NCI-H1436 treated with DMSO at 0.1 percent for 48 hours (cell line): ENCODE measurements at regions not wholly inside any gene's neighbourhood (a gene's known extent, or its start where the extent isn't known, plus 50 kb on each side); places are given as distances from the start of the nearest gene placed in this dataset.
"Not testable (repeated sequence)": the region's sequence is repeated elsewhere in the genome, so short reads cannot be mapped to it uniquely, and the experiment has no call there.

Source experiments
- DNase-seq: peaks from one replicate; lab custom pipeline; 2025; lab: John Stamatoyannopoulos, UW

DNA sequence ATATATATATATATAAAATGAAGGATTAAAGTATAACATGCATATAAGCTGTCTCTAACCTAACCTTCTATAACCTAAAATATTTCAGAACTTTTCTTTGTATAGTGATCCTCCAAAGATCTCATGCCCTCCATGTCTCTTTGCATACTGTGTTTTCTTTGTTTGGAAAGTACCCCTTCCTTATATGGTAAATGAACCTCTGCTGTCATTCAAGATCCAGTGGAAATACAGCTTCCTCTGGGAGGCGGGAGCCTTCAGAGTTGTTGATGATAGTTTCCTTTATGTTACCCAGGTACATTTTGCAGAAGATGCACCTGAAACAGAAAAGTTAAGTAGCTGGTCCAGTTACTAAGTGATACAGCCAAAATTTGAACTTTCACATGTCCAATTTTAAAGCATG is 233.3 kb upstream of the FOXP2 start:
- DNase-seq = no peak

DNA sequence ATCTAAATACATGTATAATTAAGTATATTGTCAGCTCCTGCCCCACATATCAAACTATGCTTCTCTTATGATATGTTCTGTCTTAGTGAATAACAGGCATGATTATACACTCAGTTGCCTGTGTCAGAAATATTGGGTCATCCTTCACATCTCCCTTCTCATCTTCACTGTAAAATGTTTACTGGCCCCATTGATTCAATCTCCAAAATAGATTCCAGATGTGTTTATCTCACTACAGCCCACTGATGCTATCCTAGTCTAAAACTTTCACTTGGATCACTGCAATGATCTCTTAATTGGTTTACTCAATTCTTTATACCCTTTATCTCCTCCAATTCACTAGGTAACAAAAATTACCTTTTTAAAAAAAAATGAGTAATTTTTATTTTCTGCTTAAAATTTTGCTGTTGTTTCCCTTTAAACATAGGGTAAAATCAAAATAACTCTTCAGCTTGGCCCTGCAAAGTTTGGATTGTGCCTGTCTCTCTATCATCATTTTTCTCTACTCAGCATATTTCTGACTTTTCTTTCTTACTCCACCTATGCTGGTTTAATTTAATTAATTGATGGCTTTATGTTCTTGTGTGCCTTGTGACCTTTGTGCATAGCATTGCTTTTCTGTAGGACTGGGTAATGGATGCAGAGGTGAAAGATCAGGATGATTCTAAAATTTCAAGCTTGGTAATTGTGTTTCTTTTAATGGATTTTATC is 233.9 kb upstream of the FOXP2 start:
- DNase-seq = no peak

GRCh38 chr7:114175125-114175524 is 239.5 kb upstream of the FOXP2 start:
- no peak for DNase-seq

DNA sequence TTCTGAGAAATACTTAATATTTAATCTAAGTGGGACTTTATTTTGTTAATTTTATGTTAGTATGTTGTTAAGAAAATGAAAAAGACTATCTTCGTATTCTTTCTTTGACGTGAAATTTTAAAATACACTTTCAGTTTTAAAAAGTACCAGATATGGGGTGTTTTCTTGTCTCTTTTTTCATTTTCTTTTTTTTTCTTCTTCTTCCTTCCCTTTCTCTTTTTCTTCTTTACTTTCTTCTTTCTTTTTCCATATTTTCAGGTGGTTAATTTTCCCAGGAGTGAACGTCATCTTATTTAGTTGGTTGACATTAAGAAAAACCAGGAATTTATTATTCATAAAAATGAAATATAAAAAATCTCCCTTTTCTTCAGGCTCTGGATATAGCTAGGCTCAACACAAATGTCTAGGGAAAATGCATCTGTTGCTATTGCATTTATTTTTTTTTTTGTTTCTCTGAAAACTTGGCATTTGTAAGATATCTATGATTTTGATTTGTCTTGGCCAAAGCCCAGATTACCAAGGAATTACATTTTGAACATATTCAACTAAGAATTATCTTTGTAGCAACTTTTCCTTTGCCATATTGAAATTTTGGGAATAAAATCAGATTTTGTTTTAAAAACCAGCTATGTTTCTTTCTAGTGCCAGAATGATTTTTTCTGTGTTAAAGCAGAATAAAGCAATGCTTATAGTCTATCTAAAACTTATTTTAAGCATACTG is 241.3 kb upstream of the FOXP2 start:
- DNase-seq = no peak

DNA sequence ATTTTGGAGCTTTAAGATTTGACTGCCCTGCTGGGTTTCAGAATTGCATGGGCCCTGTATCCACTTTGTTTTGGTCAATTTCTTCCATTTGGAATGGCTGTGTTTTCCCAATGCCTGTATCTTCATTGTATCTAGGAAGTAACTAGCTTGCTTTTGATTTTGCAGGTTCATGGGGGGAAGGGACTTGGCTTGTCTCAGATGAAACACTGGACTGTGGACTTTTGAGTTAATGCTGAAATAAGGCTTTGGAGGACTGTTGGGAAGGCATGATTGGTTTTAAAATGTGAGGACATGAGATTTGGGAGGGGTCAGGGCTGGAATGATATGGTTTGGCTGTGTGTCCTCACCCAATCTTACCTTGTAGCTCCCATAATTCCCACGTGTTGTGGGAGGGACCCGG is 245.2 kb upstream of the FOXP2 start:
- DNase-seq = not testable (repeated sequence)

DNA sequence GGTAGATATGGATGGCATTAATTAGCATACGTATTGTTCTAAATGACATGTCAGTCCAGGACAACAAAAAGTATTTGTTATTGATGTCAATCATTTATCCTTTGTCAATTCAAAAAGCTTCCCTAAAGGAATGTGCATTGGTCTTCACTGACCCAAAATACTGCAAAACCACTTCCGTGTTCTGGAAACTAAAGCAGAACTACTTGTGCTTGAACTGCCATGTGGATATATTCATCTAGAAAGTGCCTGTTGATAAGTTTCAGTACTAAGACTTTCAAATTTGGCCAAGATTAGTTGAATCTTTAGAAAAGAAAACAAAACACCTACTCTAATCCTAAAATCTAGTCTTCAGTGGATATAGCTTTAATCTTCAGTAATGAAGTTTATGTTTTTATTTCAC is 242.1 kb upstream of the PPP1R3A start:
- no peak for DNase-seq

- no peak for DNase-seq
Measured at GRCh38 chr7:114158854-114159253, 240.0 kb upstream of the PPP1R3A start.

DNA sequence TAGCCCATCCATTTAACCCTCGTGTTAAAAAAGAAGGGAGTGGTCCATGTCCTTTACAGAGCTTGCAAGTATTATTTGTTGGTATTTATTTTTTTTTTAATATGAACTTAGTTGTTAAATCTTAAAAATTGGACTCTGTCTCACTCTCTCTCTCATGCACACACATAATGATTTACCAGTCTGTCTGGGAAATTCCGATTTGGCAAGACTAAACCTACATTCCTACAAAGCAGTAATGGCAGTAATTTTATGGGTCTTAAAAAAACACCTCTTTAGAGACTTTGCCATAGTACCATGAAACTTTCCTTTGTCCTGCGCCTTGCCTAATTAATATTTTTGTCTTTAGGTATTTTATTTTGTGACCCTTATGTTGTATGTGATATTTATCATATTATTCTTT is 239.5 kb upstream of the PPP1R3A start:
- DNase-seq = no peak

- no peak for DNase-seq
Measured at GRCh38 chr7:114156178-114156577, 237.4 kb upstream of the PPP1R3A start.

GRCh38 chr7:114155116-114156110 is 236.6 kb upstream of the PPP1R3A start:
- DNase-seq = no peak

GRCh38 chr7:114153700-114154099 is 234.9 kb upstream of the PPP1R3A start:
- no peak for DNase-seq

DNA sequence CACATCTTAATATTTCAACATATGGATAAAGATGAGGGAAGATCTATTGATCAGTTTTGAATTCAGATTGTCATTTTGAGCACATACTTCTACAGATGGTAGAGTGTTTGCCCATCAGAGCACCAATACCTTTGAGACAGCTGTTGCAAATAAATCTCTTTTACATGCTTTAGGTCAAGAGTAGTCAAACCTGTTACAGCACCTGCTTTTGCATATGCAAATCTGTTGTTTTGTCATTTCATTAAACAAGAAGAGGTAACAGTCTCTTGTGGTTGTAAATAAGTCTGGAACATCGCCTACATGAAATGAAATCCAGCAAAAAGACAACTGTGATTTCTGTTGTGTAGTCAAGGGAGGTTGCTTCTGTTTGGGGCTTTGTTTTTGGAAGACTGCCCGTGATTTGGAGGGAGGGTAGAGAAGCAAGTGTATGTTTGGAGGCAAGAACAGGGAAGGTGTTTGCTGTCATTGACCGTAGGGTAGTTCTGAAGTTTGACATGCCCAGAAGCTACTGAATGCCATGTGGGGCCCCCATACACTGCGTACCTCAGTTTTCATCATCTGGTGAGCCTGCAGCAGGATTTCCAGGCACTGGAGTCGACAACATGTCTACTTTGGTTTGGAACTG is 233.6 kb upstream of the PPP1R3A start:
- DNase-seq = no peak

- no peak for DNase-seq
Measured at GRCh38 chr7:114151777-114152176, 233.0 kb upstream of the PPP1R3A start.

- DNase-seq = no peak
Measured at GRCh38 chr7:114150689-114151088, 231.9 kb upstream of the PPP1R3A start.

GRCh38 chr7:114148779-114149178 is 230.0 kb upstream of the PPP1R3A start:
- DNase-seq = no peak

- DNase-seq = no peak
Measured at GRCh38 chr7:114141415-114141814, 222.6 kb upstream of the PPP1R3A start.

- DNase-seq = no peak
Measured at GRCh38 chr7:114140561-114140960, 221.8 kb upstream of the PPP1R3A start.

DNA sequence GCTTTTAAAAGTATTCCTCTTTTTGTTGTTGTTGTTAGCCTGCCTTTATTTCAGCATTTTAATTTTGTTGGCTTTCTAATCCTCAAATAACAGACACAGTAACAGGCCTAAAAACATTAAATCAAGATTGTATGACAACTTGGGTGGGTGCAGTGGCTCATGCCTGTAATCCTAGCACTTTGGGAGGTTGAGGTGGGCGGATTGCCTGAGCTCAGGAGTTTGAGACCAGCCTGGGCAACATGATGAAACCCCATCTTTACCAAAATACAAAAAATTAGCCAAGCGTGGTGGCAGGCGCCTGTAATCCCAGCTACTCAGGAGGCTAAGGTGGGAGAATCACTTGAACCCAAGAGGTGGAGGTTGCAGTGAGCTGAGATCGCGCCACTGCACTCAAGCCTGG is 220.9 kb upstream of the PPP1R3A start:
- DNase-seq = not testable (repeated sequence)

DNA sequence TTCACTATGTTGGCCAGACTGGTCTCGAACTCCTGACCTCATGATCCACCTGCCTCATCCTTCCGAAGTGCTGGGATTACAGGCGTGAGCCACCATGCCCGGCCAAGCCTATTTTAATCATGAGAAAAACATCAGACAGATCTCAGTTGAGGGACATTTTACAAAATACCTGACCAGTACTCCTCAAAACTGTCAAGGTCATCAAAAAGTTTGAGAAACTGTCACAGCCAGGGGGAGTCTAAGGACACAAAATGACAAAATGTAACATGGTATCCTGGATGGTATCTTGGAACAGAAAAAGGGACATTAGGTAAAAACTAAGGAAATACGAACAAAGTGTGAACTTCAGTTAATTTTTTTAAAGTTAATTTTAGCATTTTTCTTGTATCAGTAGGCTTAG is 219.8 kb upstream of the PPP1R3A start:
- DNase-seq = no peak

DNA sequence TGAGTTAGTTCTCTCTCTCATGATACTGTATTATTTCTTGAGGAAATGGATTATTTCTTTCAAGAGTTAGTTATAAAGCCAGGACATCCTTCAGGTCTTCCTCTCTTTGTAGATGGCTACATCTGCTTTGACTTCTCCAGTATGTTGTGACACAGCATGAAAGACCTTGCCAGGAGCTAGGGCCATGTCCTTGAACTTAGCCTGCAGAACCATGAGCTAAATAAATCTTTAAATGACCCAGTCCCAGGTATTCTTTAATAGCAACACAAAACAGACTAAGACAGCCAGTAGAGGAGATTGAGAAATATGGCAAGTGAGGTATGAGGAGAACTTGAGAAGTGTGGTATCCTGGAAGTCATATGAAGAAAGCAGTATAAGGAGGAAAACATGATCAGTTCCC is 214.9 kb upstream of the PPP1R3A start:
- DNase-seq = no peak

DNA sequence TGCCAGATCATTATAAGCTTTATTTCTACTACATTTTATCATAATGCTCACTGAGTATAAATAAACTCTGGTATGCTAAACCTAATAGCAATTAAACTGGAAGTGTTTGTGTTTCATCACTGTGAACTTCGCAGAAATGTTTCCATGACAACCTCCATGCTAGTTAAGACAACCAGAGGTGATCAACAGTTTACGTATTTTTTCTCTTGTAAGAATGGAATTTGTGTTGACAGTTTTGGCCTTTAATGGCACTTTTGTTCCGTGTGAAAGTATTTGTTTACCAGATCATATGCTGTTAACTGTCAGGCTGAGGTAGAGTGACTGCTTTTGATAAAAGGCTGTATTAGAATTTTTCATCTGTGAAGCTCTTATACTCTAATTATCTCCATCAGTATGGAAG is 212.1 kb upstream of the PPP1R3A start:
- no peak for DNase-seq

DNA sequence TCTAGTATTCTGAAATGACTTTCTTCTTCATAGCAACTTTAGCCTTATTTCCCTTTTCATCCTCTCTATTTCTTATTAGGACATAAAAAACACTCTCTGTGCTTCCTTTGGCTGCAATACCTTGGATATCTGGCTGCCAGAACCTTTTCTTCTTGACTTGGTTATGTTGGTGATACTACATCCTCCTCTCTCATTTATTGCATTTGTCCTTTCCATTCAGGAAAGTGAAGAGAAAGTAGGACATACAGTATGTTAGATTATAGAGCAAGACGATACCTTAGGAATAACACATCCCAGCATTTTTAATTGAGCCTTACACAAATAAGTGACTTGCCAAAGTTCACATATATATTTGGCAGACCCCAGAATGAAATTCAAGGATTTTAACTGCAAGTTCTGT is 210.1 kb upstream of the PPP1R3A start:
- no peak for DNase-seq
